ENCODE measurements at regions not wholly inside any gene's neighbourhood (a gene's known extent, or its start where the extent isn't known, plus 50 kb on each side); places are given as distances from the start of the nearest gene placed in this dataset.
"Not testable (repeated sequence)": the region's sequence is repeated elsewhere in the genome, so short reads cannot be mapped to it uniquely, and the experiment has no call there.

DNA sequence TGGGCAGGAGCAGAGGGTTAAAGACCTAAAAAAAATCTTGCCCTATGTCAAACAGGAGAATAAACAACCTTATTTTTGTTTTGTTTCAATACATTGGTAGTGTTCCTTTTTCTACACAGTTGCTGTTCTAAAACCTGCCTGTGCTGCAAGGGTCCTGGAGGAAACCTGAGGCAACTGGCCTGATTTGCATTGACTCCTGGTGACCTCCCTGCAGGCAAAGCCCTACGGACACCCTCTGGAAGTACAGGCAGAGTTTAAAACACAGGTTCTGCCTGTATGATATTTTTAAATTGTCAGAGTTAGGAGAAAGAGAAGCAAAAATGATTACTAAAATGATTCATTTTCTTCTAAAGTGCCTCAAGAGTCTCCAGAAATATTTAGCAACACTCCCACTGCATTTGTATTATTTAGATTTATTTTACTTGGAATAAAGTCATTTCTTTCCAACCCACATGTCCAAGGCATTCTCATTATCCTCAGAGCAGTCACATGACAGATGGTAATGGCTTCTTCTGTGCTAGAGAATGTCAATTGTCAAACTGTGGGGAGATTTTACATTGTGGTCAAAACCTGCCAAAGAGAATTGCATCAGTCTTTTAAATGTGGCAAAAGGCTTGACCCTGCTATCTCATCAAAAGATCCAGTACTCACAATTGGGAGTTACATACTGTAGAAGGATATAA lies 559.6 kb downstream of the CETN3 start:
- DNase-seq (ENCODE audit: low spot score) (no peak), ATAC-seq (no peak)
- no peak overlapping the region for H3K27ac Mint-ChIP-seq
- no peaks in the 10 kb centered on the region for H3K9me3 Mint-ChIP-seq
- H3K4me3 Mint-ChIP-seq, result no peak overlapping the region
- no peaks in the 10 kb centered on the region for H3K27me3 Mint-ChIP-seq
- H3K4me1 Mint-ChIP-seq (ENCODE audit: low read depth in 2 of 2), result no peaks in the 10 kb centered on the region
- no peaks in the 10 kb centered on the region for H3K36me3 Mint-ChIP-seq

DNA sequence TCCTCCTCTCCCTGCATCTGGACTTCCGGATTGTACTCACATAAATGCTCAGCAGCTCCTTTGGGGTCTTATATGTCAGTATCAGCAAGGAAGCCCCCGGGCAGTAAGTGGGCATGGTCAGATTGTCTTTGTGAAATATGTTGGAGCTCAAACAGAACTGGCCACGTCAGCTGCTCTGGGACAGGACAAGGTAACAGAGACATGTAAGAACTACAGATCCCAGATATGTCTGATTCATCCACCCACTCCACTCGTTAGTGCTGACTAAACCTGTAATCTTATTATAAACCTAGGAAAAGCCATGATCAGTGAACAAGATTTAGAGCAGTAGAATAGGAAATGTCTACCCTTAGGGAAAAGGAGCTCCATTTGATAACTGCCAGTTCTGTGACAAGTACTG lies 561.8 kb downstream of the CETN3 start:
- no peaks in the 10 kb centered on the region for H3K4me1 Mint-ChIP-seq (ENCODE audit: low read depth in 2 of 2)
- H3K27ac Mint-ChIP-seq, result no peak overlapping the region
- DNase-seq (ENCODE audit: low spot score) (no peak), ATAC-seq (no peak)
- no peaks in the 10 kb centered on the region for H3K27me3 Mint-ChIP-seq
- H3K9me3 Mint-ChIP-seq, result no peaks in the 10 kb centered on the region
- H3K36me3 Mint-ChIP-seq, result no peaks in the 10 kb centered on the region
- H3K4me3 Mint-ChIP-seq, result no peak overlapping the region

- Mint-ChIP-seq H3K27me3 (no peaks in the 10 kb centered on the region), H3K4me3 (no peak overlapping the region), H3K4me1 (ENCODE audit: low read depth in 2 of 2) (no peaks in the 10 kb centered on the region), H3K36me3 (no peaks in the 10 kb centered on the region), H3K27ac (no peak overlapping the region), H3K9me3 (no peaks in the 10 kb centered on the region)
- ATAC-seq (no peak), DNase-seq (ENCODE audit: low spot score) (no peak)
Measured at GRCh38 chr5:89844548-89844947, 565.0 kb downstream of the CETN3 start.

DNA sequence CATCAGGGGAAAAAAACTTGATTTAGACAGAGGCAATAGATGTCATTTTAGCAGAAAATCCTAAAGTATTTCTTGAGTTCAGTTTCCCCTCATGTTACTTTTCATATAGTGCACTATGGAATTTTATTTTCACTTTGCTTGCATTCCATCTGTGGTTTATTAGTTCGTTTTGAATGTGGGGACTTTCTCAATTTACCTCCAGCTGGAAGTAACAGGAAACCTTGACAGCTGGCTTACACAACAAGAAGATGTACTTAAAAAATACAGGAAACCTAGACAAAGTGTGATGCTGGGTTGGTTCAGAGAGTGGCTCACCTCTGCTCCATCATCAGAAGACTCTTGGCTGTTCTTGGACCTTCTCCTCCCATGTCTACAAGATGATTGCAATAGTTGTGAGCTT lies 567.0 kb downstream of the CETN3 start:
- H3K9me3 Mint-ChIP-seq, result no peaks in the 10 kb centered on the region
- DNase-seq (ENCODE audit: low spot score) (no peak), ATAC-seq (no peak)
- no peaks in the 10 kb centered on the region for H3K4me1 Mint-ChIP-seq (ENCODE audit: low read depth in 2 of 2)
- no peaks in the 10 kb centered on the region for H3K27me3 Mint-ChIP-seq
- no peak overlapping the region for H3K27ac Mint-ChIP-seq
- no peak overlapping the region for H3K4me3 Mint-ChIP-seq
- H3K36me3 Mint-ChIP-seq, result no peaks in the 10 kb centered on the region

DNA sequence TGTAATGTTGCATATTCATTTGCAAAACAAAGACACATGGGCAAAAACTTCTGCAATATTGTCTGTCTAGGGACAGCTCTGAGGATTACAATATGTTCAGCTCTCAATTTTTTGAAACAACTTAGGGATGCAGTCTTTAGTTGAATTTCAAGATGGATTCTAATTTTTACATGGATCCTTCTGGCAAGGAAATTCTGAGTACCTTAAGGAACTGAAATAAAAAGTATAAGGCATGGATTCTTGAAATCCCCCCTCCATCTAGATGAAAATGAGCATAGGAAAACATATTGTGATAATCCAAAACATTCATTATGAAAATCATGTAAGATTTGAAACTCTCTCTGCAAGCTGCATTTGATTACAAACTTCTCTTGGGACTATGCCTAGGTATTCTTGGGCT lies 568.6 kb downstream of the CETN3 start:
- Mint-ChIP-seq H3K36me3 (no peaks in the 10 kb centered on the region), H3K4me1 (ENCODE audit: low read depth in 2 of 2) (no peaks in the 10 kb centered on the region), H3K9me3 (no peaks in the 10 kb centered on the region), H3K4me3 (no peak overlapping the region), H3K27me3 (no peaks in the 10 kb centered on the region), H3K27ac (no peak overlapping the region)
- ATAC-seq (no peak), DNase-seq (ENCODE audit: low spot score) (no peak)

- Mint-ChIP-seq H3K36me3 (no peaks in the 10 kb centered on the region), H3K27me3 (no peaks in the 10 kb centered on the region), H3K4me3 (no peak overlapping the region), H3K4me1 (ENCODE audit: low read depth in 2 of 2) (no peaks in the 10 kb centered on the region), H3K9me3 (peaks cover 15% of the 10 kb centered on the region), H3K27ac (no peak overlapping the region)
- DNase-seq (ENCODE audit: low spot score), result no peak
- no peak for ATAC-seq
Measured at GRCh38 chr5:89830691-89831090, 578.9 kb downstream of the CETN3 start.

DNA sequence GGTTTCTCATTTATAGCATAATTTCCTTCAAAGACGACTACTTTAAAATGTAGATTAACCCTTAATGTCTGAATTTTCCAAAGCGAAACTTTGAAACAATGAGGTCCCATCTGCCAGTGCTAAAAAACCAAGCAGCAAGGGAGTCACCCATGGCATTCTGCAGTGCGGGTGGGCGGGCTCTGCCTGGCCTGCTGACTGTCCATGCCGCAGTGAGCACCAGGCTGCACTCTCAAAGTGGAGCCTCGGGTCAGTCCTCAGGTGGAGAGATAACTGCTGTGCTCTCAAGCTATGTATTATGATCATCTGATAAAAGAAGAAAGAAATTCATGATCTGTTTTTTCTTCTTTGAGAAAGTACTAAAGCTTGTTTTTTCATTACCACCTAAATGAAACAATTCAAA lies 581.6 kb downstream of the CETN3 start:
- H3K9me3 Mint-ChIP-seq, result peaks cover 11% of the 10 kb centered on the region
- H3K4me3 Mint-ChIP-seq, result no peak overlapping the region
- no peaks in the 10 kb centered on the region for H3K4me1 Mint-ChIP-seq (ENCODE audit: low read depth in 2 of 2)
- ATAC-seq, result no peak
- H3K36me3 Mint-ChIP-seq, result no peaks in the 10 kb centered on the region
- no peak for DNase-seq (ENCODE audit: low spot score)
- H3K27me3 Mint-ChIP-seq, result no peaks in the 10 kb centered on the region
- H3K27ac Mint-ChIP-seq, result no peak overlapping the region

GRCh38 chr5:89827359-89827758 lies 582.2 kb downstream of the CETN3 start:
- Mint-ChIP-seq H3K4me3 (no peak overlapping the region), H3K27ac (no peak overlapping the region), H3K4me1 (ENCODE audit: low read depth in 2 of 2) (no peaks in the 10 kb centered on the region), H3K27me3 (no peaks in the 10 kb centered on the region), H3K36me3 (no peaks in the 10 kb centered on the region), H3K9me3 (peaks cover 11% of the 10 kb centered on the region)
- ATAC-seq (no peak), DNase-seq (ENCODE audit: low spot score) (no peak)

DNA sequence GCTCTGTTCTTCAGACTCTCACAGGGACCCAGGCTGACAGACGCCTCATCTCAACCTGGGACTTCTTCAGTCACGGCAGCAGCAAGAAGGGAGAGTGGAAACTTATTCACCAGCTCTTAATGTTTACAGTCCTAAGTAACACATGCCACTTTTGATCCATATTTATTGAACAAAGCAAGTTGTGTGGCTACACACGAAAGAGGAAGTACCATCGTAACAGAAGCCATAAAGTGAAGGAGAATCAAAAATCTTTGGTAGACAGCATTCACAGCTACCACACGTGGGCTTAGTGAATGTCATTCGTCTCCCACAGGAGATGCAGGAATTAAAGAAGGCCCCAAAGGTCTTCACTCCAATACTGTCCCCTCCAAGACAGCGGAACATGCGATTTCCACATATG lies 582.6 kb downstream of the CETN3 start:
- H3K9me3 Mint-ChIP-seq, result peaks cover 11% of the 10 kb centered on the region
- no peak overlapping the region for H3K27ac Mint-ChIP-seq
- no peaks in the 10 kb centered on the region for H3K27me3 Mint-ChIP-seq
- H3K36me3 Mint-ChIP-seq, result no peaks in the 10 kb centered on the region
- H3K4me1 Mint-ChIP-seq (ENCODE audit: low read depth in 2 of 2), result no peaks in the 10 kb centered on the region
- no peak overlapping the region for H3K4me3 Mint-ChIP-seq
- ATAC-seq (no peak), DNase-seq (ENCODE audit: low spot score) (no peak)

- Mint-ChIP-seq H3K36me3 (no peaks in the 10 kb centered on the region), H3K9me3 (peaks cover 9% of the 10 kb centered on the region), H3K4me1 (ENCODE audit: low read depth in 2 of 2) (no peaks in the 10 kb centered on the region), H3K27me3 (no peaks in the 10 kb centered on the region), H3K27ac (no peak overlapping the region), H3K4me3 (no peak overlapping the region)
- DNase-seq (ENCODE audit: low spot score), result no peak
- no peak for ATAC-seq
Measured at GRCh38 chr5:89823046-89823445, 586.5 kb downstream of the CETN3 start.

GRCh38 chr5:89817841-89818240 lies 591.7 kb downstream of the CETN3 start:
- ATAC-seq (no peak), DNase-seq (ENCODE audit: low spot score) (no peak)
- Mint-ChIP-seq H3K27me3 (no peaks in the 10 kb centered on the region), H3K4me3 (no peak overlapping the region), H3K4me1 (ENCODE audit: low read depth in 2 of 2) (no peaks in the 10 kb centered on the region), H3K36me3 (no peaks in the 10 kb centered on the region), H3K27ac (no peak overlapping the region), H3K9me3 (peaks cover 4% of the 10 kb centered on the region)

DNA sequence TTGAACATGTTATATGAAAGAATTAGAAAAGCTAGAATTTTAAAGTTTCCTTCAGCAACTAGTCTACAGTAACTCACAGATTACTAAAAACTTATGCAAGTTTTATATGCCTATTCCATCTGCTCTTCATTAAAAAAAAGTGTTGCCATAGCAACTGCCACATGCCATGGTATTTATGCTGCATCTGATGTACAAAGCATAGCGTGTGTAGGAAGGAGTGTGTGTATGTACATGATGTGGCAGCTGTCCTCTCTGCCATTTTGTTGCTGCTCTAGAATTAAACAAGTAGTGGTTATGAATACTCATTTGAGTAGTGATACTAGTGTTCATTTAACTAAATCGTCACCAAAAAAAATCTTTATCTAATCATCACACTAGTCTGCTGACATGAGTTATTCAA lies 593.5 kb downstream of the CETN3 start:
- Mint-ChIP-seq H3K36me3 (no peaks in the 10 kb centered on the region), H3K4me1 (ENCODE audit: low read depth in 2 of 2) (no peaks in the 10 kb centered on the region), H3K27ac (no peak overlapping the region), H3K4me3 (no peak overlapping the region), H3K9me3 (peaks cover 3% of the 10 kb centered on the region), H3K27me3 (no peaks in the 10 kb centered on the region)
- no peak for DNase-seq (ENCODE audit: low spot score)
- ATAC-seq, result no peak

DNA sequence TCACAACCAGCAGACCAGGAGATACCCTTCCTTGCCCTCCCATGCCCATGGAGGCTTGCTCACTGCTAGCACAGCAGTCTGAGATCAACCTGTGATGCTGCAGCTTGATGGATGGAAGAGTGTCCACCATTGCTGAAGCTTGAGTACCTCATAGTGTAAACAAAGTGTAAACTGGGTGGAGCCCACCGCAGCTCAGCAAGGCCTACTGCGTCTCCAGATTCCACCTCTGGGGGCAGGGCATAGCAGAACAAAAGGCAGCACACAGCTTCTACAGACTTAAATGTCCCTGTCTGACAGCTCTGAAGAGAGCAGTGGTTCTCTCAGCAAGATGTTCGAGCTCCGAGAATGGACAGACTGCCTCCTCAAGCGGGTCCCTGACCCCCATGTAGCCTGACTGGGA lies 608.8 kb downstream of the CETN3 start:
- not testable (repeated sequence) for H3K27ac Mint-ChIP-seq; ATAC-seq; H3K36me3 Mint-ChIP-seq; DNase-seq (ENCODE audit: low spot score); H3K27me3 Mint-ChIP-seq; H3K4me3 Mint-ChIP-seq; H3K4me1 Mint-ChIP-seq (ENCODE audit: low read depth in 2 of 2)
- H3K9me3 Mint-ChIP-seq, result peaks cover 19% of the 10 kb centered on the region

- DNase-seq (ENCODE audit: low spot score); H3K4me1 Mint-ChIP-seq (ENCODE audit: low read depth in 2 of 2); H3K27me3 Mint-ChIP-seq; ATAC-seq; H3K4me3 Mint-ChIP-seq; H3K27ac Mint-ChIP-seq; H3K9me3 Mint-ChIP-seq; H3K36me3 Mint-ChIP-seq: not testable (repeated sequence)
Measured at GRCh38 chr5:89794504-89794903, 615.1 kb downstream of the CETN3 start.

GRCh38 chr5:89779734-89780133 lies 629.8 kb downstream of the CETN3 start:
- not testable (repeated sequence) for H3K27me3 Mint-ChIP-seq; ATAC-seq; H3K4me1 Mint-ChIP-seq (ENCODE audit: low read depth in 2 of 2); H3K4me3 Mint-ChIP-seq; H3K27ac Mint-ChIP-seq; DNase-seq (ENCODE audit: low spot score)
- Mint-ChIP-seq H3K9me3 (peaks cover 36% of the 10 kb centered on the region), H3K36me3 (peaks cover 31% of the 10 kb centered on the region)
